Activated CD4-positive, CD25-positive, alpha-beta regulatory T cell treated with anti-CD3 and anti-CD28 coated beads, Interleukin-2, amount 50 U/mL, for 16 hours (primary cell): ENCODE measurements at regions not wholly inside any gene's neighbourhood (a gene's known extent, or its start where the extent isn't known, plus 50 kb on each side); places are given as distances from the start of the nearest gene placed in this dataset.

Source experiments
- DNase-seq: peaks from one replicate; pipeline ENCODE4 v3.0.0-alpha.2; 2020; ENCODE audit warnings: low read depth, low spot score

DNA sequence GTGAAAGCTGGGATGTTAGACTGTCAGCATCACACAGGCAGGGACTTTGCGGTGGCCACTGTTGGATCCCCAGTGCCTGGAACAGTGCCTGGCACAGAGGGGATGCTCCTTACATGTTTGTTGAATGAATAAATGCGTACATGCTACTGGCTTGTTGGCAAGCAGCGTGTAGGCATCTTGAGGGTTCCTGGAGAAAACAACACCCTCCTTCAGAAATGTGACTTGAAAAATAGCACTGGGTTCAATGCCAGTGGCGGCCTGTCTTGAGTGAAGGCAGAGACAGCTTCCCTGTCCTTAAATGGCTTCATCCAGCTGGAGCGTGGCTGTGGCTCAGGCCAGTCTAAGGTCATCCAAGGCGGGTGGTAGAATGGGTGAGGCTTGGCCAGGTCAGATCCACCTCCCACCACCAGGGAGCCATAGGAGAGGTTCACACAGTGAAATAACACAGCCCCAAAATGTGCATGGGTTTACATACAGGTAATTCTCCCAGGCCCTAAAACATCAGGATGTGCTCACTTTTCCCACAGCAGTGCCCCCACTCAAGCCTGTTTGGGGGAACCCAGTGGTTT, 171.4 kb downstream of the PHETA1 start:
- no peak for DNase-seq

DNA sequence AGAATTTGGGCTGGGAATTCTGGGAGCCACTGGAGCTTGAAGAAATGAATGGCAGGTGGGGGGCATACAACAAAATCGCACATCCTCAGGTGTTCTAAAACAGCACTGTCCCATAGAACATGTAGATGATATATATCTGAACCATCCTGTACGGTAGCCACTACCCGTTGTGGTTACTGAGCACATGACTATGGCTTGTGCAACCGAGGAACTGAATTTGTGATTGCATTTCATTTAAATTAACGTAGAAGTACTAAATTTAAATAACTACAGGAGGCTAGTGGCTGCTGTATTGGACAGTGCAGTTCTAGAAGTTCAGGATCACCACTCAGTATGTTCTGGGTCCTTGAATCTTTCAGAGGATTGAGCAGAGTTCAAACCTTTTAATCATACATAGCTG, 172.4 kb downstream of the PHETA1 start:
- DNase-seq, result no peak

DNA sequence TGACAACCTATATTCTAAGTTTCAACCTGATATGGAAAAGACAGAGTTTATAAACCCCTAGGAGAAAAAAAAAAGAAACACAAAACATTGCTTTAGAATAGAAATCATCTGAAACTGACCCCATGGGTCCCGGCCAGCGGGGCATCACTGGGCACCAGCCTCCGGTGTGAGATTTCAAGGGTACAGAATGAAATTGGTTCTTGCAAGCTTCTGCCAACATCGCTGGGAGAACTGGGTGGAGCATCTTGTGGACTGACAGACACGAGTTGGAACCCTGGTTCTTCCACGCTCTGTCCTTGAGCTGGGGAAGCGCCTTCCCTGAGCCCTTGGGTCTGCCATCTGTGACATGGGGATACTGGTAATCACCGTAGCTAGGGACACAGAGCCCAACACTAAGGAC, 173.6 kb downstream of the PHETA1 start:
- no peak for DNase-seq

DNA sequence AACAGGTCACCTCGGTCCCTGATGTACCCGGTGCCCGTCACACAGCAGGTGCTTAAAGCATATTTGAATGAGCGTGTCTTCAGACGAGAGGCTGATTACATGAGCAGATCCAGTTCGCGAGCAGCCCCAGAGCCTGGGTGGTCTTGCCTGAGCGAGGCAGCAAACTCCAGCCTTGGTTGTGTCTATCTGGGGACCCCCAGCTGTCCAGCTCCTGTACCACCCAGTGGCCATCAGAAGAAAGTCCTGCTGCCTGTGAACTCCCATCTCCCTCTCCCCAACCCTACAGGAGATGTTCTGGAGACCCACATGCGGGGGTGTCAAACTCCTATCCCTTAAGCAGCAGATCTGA, 174.2 kb downstream of the PHETA1 start:
- no peak for DNase-seq

DNA sequence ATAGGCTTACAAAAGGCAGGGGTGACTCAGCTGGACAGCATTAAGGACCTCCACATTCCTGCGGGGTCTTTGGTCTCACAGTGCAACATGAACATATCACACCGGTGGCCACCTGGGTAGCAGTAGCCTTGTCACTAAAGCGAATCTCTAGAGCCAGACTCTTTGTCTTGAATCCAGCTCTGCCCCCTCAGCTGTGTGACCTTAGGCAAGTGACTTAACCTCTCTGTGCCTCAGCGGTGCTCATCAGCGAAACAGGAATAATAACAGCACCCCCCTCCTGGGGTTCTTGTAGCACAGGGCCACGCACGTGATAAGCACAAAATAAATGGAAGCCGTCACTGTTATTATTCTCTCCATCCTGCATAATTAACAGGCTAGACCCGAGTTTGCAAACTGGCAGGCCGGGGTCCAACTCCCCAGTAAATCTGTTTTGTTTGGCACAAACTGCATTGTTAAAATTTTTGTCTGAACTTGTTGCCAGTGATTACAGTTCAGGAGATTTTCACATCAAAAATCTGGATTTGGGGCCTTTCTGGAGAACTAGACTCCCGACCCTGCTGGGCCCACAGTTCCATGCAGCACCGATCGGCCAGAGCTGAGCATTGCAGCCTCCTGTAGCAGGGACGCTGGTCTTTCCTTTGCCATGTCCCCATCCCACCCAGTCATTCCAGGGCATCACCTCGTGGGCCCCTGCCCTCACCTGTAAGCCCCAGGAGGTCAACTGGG, 174.8 kb downstream of the PHETA1 start:
- no peak for DNase-seq

DNA sequence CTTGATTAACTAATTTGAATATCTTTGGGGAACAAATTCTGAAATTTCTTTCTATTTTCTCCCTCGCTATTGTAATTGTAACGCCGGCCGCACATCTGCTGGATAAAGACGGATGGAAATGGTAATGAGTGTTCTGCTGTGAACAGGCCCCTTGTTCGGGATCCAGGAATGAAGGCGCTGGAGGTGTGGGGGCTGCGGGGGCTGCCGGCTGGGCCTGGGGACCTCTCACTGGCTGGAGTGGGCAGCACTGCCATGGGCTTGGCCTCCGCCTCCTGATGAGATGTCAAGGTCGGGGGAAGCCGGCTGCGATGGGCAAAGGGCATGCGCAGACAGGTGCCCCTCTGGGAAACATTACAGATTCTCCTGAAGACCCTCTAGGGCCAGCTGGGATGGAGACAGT, 175.4 kb downstream of the PHETA1 start:
- DNase-seq, result no peak

DNA sequence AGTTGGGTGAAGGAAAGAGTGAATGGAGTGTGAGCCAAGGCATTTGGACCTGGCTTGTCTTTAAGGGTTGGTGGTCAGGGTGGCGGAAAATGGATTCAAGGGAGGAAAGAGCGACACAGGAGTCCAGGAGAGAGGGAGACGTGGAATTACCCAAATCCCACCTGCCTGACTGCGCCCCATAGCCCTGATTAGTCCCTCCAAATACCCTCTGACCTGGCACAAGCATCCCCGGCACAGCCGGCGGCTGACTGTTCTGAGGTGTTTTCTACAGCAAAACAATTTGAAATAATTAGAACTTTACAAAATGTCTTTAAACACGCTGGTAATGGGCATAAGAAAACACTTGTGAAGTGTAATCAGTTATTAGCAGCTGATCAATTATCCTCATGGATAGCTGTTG, 175.8 kb downstream of the PHETA1 start:
- no peak for DNase-seq

DNA sequence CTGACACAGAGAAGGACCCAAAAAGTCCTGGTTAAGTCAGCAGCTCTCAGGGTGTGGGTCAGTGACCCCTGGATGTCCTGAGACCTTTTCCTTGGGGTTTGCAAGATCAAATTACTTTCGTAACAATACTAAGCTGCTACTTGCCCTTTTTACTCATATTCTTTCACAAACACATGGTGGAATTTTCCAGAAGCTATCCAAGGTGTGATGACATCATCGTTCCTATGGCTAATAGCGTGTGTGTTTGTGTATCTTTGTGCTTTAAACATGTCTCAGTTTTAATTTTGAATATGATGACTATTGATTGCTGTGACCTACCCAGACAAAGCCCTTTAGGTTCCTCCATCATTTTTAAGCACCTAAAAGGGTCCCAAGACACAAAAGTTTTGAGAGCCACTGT, 176.2 kb downstream of the PHETA1 start:
- no peak for DNase-seq

DNA sequence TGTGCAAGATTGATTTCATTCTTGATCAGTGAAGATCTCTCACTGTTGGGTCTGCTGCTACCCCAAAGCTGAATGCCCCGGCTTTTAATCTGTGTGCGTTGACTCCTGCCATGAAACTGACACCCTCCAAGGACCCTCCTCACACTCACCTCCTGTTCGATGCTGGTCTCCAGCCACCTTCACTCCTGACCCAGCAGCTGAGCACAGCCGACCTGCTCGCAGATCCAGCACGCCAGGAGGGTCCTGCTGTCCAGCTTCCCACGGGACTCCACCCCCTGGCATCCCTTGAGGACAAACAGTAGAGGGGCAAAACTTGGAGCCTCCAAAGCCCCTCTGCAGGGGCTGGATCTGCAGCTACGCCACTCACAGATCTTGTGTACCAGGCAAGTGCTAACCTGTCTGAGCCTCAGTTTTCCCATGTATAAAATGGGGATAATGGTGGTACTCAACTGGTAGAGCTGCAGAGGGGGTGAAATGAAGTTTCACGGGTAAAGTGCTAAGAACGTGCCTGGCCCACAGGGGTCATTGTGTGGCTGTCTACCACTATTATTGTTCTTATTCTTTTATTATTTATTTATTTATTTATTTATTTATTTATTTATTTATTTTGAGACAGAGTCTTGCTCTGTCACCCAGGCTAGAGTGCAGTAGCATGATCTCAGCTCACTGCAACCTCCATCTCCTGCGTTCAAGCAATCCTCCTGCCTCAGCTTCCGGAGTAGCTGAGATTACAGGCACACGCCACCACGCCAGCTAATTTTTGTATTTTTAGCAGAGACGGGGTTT, 178.0 kb downstream of the PHETA1 start:
- DNase-seq, result no peak

DNA sequence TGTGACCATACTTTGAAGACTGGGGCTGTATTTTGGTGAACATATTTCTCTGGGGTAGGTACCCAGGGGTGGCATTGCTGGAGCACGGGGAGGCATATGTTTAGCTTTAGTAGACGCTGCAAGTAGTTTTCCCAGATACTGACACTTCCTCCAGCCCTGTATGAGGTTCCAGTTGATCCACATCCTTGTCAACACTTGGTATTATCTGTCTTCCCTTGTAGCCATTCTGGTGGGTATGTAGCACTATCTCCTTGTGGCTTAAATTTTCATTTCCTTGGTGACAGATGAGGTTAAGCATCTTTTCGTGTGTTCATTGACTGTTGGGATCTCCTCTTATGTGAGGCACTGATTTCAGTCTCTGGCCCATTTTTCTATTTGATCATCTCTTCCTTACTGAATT, 179.1 kb downstream of the PHETA1 start:
- DNase-seq, result no peak

DNA sequence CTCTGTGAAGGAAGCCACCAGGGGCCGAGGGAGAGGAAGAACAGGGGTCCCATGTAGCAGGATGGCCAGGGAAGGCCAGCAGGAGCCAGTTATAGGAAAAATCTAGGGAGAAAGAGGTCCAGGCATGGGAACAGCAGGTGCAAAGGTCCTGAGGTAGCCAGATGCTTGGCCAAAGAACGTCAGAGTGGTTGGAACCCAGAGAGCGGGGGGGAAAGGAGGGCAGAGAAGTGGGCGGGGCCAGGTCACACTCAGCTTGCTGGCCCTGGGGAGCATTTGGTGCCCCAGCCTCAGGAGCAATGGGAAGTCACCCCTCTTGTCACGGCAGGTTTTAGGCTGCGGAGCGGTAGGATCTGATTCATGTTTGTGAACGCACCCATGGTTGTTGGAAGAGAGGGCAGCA, 180.5 kb downstream of the PHETA1 start:
- DNase-seq, result no peak

DNA sequence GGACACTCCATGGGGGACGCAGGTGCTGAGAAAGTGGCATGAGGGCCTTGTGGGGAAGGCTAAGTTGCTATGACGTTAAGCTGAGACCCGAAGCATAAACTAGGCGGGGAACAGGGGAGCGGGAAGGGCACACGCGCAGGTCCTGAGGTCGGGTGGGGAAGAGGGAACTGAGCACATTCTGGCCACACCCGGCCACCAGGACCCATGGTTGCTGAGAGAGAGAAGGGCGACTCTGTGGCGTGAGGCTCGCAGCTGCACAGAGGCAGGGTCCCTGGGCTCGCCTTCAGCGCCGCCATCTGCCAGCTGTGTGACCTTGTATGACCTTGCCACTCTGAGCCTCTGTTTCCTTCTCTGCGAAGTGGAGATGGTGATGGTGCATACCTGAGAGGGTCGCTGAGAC, 182.5 kb downstream of the PHETA1 start:
- DNase-seq, result no peak

DNA sequence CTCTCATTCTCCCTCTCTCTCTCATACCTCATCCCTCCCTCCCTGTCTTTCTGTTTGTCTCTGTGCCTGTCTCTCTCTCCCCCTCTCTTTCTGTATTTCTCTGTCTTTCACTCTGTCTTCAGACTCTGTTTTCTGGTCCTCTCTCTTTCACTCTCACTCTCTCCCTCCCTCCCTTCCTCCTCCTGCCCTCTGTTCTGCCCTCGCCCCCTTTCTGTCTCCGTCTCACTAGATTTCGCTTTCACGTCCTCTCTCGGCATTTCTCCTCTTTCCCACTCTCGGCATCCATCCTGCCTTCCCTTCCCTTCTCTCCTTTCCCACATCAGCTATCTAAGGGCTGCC, 183.0 kb downstream of the PHETA1 start:
- DNase-seq, result no peak

DNA sequence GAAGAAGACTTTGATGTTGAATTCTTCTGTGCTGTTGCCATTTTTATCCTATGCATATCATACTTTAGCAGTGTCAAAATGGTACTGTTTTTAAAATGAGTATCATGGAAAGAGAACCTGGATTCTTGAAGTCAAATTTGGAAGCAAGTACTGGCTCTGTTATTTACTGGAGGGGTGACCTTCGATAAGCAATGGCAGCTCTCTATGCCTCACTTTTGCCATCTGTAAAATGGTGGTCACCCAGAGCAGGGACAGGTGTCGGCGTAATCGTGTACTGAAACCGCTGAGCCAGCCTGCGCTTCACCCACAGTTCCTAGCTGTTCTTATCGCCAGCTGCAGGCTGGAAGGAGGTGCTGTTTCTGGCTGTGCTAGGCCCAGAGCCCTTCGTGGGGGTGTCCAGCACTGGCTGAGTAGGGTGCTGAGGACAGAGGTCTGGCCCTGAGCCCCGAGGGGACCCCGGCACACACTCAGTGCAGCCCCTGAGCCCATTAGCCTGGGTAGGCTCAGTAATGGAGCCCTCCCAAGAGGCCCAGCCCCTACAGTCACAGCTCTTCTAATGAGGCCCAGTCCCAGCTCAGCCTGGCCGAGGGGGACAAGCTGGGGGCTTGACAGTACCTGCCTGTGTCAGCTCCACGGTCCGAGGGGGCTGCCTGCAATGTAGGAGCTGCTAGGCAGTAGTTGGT, 183.5 kb downstream of the PHETA1 start:
- DNase-seq, result no peak

DNA sequence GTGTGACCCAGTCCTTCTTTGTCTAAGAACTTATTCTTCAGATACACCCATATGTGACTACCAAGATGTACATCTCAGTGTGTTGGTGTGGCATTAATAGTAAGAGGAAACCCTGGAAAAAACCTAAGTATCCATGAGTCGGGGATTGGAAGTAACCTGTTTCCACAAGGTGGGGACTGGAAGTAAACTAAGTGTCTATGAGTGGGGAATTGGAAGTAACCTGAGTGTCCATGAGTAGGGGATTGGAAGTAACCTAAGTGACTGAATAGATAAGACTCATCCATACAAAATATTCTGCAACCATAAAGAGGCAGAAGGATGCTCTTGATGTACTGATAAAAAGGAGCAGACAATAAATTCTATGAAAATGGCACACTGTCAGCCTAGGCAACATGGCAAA, 184.7 kb downstream of the PHETA1 start:
- DNase-seq, result no peak

DNA sequence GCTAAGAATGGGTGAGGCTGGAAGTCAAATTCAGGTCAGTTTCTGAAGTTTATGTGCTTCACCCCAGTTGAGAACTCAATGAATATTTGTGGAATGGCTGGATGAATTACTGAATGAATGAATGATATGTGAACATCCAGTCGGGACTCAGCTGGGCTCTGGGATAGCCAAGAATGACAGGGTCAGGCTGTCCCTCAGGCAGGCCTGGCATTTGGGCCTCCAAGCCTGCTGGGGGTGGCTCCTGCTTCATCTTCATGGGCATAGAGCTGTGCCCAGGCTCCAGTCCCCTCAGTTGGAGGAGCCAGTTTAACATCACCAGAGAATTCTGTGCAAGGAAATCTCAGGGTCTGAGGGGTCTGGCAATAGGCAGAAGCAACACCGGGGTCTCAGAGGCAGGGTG, 185.8 kb downstream of the PHETA1 start:
- DNase-seq, result no peak

DNA sequence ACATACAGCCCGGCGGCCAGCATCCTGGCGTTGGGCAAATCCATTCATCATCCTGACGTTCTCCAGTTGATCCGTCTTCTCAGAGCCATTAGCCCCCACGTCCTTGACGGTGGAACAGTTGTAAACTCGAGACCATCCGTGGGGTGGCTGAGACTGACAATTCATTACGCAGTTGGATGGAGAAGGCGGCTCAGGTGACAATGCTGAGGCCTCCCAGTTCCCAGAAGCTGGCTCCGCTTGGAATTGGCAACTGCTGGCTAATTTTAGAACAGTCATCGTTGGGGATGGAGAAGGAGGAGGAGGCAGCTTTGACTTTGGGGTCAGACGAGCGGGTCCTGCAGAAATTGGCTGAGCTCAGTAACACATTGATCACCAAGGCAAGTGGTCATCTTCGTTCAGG, 186.5 kb downstream of the PHETA1 start:
- no peak for DNase-seq

DNA sequence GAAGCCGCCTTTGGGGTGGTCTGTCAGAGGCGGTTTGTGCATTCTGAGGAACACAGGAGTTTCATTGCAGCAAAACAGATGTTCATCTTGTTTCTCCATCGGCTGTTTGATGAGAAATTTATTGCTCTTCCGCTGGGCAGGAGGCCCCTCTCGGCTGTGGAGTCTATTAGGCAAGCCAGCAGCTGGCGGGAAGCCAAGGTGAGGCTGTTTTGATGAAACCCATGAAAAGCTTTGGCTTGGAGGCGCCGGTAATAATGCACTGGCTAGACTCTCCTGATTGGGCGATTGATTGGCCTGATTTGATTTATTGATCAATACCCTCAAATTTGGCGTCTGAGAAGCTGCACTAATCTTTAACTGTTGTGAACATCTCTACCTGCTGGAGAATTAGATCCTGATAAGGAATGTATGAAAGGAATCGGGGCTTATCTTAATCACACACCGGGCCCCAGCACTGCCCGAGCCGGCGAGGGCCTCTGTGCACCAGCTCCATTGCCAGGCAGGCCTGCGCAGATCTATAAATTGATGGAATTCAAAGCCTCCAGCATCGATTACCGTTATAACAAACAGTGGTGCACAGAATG, 187.7 kb downstream of the PHETA1 start:
- no peak for DNase-seq

DNA sequence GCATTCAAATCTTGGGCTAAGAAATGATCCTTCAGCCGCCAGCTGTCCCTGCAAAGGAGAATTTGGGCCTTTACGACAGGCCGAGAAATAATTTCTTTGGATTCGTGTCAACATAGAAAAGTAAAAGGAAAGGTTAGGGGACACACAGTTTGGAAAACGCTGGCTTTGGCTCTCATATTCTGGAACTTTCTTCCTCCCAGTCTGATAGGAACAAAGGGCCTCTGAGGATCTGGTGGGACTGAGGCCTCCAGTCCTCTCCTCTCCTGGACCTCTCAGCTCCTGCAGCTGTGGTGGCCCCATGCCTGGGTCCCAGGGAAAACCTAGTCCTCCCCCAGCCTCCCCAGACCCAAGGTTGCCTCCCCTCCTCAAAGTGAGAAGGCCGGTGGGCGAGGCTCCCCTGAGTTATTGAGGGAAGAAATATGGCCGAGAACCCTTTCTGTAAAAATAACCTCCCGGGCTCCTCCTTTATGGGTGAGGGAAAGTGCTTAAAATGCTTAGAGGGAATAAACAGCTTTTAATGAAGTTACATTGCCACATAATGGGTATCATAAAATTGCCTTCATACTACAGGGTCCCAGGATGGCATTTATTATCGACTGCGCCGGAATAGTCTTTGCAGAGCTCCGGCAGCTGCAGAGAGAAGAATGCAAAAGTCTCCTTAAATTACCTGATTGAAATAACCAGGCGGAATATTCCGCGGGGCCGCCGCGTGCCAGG, 188.3 kb downstream of the PHETA1 start:
- DNase-seq, result no peak

DNA sequence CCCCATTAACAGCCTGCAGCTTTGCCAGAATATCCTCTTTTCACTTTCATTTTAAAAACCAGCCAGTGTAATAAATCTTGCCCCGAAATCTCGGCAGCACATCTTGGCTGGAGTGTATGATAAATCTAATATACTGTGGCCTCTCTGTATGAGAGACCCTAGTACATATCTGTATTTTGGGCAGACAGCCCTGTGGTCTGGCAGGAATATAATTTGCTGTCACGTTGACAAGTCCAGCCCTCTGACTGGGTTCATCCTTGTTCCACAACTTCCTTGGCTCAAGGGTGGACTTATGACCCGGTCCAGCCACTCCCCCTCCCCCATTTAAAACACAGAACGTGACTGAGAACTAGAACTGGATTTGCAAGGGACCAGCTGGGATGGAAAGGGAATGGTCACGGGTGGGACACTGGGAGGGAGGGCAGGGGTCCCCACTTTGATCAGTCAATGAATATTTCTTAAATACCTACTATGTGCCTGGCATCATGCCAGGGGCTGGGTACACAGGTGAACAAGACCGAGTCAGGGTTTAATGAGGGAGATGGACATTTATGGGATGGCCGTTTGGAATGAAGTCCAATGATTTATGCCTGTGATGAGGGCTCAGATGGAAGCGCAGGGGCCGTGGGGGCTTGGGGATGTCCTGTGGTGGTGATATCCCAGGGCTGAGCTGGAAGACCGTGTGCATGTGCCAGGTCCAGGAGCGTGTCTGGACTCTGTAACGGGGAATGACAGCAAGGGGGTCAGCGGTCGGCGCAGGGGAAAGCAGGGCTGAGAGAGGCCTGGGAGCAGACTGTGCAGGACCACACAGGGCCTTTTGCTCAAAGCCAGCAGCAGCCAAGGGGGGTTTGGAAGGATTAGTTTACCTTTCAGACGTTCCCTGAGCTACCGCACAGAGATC, 190.5 kb downstream of the PHETA1 start:
- DNase-seq, result no peak
